DMS153 treated with DMSO at 0.1 percent for 48 hours (cell line): ENCODE measurements at regions not wholly inside any gene's neighbourhood (a gene's known extent, or its start where the extent isn't known, plus 50 kb on each side); places are given as distances from the start of the nearest gene placed in this dataset.

ENCODE experiments used
- DNase-seq: peaks from one replicate; lab custom pipeline; 2025; ENCODE audit not compliant: unreplicated experiment; lab: John Stamatoyannopoulos, UW

- no peak for DNase-seq
These were observed 239.5 kb downstream of the EDEM1 start for GRCh38 chr3:5427021-5427420.

- no peak for DNase-seq
These were observed 240.4 kb downstream of the EDEM1 start for GRCh38 chr3:5427938-5428337.

GRCh38 chr3:5428607-5429516, 241.4 kb downstream of the EDEM1 start:
- DNase-seq, result no peak

GRCh38 chr3:5429517-5429890, 242.0 kb downstream of the EDEM1 start:
- DNase-seq, result no peak

GRCh38 chr3:5430701-5431100, 243.2 kb downstream of the EDEM1 start:
- no peak for DNase-seq

GRCh38 chr3:5431146-5431545, 243.6 kb downstream of the EDEM1 start:
- no peak for DNase-seq

GRCh38 chr3:5431811-5432378, 244.4 kb downstream of the EDEM1 start:
- DNase-seq, result no peak

GRCh38 chr3:5437296-5437782, 249.8 kb downstream of the EDEM1 start:
- DNase-seq, result no peak

- DNase-seq, result no peak
These were observed 250.3 kb downstream of the EDEM1 start for GRCh38 chr3:5437783-5438323.

GRCh38 chr3:5441401-5441800, 253.9 kb downstream of the EDEM1 start:
- DNase-seq, result no peak

GRCh38 chr3:5442106-5442785, 254.7 kb downstream of the EDEM1 start:
- no peak for DNase-seq

- no peak for DNase-seq
These were observed 255.3 kb downstream of the EDEM1 start for GRCh38 chr3:5442786-5443138.

- no peak for DNase-seq
These were observed 256.7 kb downstream of the EDEM1 start for GRCh38 chr3:5444253-5444652.

GRCh38 chr3:5445676-5446201, 258.2 kb downstream of the EDEM1 start:
- no peak for DNase-seq

- DNase-seq, result no peak
These were observed 260.7 kb downstream of the EDEM1 start for GRCh38 chr3:5448246-5448645.

- no peak for DNase-seq
These were observed 261.3 kb downstream of the EDEM1 start for GRCh38 chr3:5448816-5449215.

- DNase-seq, result no peak
These were observed 268.7 kb downstream of the EDEM1 start for GRCh38 chr3:5456199-5456598.

GRCh38 chr3:5458526-5458925, 271.0 kb downstream of the EDEM1 start:
- no peak for DNase-seq

- no peak for DNase-seq
These were observed 274.6 kb downstream of the EDEM1 start for GRCh38 chr3:5462086-5462485.

GRCh38 chr3:5463991-5464390, 276.5 kb downstream of the EDEM1 start:
- no peak for DNase-seq

- no peak for DNase-seq
These were observed 277.1 kb downstream of the EDEM1 start for GRCh38 chr3:5464649-5465048.
